GOT3 (cell line): ENCODE measurements at regions not wholly inside any gene's neighbourhood (a gene's known extent, or its start where the extent isn't known, plus 50 kb on each side); places are given as distances from the start of the nearest gene placed in this dataset.
"Not testable (repeated sequence)": the region's sequence is repeated elsewhere in the genome, so short reads cannot be mapped to it uniquely, and the experiment has no call there.

Experiments used
- DNase-seq: peaks from one replicate; lab custom pipeline; 2025; ENCODE audit warnings: mixed read lengths; lab: John Stamatoyannopoulos, UW

GRCh38 chr3:87101861-87102625, 111.1 kb upstream of the VGLL3 start:
- DNase-seq: no peak

GRCh38 chr3:87097733-87098132, 106.8 kb upstream of the VGLL3 start:
- not testable (repeated sequence) for DNase-seq

DNA sequence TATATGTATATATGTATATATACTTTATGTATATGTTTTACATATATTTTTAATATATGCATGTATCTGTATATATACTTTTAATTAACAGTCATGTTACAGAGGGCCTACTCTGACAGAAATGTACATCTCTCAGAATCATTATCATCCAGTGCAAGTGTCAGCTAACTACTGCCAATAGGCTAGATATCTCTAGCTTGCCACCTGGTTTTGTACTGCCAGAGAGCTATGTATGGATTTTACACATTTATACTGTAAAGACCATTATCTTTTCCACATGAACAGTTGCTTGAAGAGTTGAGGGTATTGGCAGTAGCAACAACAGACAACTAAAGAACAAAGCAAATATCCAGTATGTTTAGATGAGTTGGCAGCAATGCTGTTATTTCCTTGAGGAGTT, 99.7 kb upstream of the VGLL3 start:
- DNase-seq: no peak

DNA sequence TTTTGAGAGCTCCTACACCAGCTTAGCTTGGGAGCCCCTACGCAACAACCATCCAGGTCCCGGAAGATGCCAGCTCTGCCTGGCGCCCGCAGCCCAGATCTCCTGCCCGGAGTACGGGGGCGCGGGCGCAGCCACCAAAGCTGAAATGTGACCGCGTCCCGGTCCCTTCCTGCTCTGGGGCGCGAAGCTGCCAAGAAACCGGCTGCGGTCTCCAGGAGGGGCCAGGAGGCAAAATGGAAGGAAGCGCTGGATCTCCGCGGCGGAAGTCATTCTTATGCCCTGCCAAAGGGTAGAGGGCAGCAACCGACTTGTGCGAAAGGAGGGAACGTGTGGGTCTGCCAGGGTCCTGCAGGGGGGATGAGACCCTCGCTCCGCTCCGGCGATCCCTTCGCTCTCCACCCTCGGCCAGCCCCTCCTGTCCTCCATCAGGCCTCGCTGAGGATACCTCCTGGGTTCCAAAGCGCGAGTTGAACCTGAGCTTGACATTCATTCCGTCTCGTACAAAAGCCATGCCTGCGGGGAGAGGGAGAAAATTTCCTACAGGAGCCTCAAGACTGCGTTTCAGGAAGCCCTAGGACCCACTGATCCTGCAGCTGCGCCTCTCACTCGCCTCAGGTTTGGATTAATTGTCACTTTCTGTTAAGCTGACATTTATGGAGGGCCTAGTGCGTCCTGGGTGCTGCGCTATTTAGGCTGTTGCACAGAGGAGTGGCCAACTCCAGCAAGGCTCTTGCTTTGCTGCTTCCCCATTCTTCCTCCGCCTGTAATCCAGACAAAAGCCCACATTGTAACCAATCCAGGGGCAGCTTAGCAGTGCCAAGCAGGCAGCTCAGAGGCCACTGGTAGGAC, 98.3 kb upstream of the VGLL3 start:
- peak; percentile 38 for DNase-seq

DNA sequence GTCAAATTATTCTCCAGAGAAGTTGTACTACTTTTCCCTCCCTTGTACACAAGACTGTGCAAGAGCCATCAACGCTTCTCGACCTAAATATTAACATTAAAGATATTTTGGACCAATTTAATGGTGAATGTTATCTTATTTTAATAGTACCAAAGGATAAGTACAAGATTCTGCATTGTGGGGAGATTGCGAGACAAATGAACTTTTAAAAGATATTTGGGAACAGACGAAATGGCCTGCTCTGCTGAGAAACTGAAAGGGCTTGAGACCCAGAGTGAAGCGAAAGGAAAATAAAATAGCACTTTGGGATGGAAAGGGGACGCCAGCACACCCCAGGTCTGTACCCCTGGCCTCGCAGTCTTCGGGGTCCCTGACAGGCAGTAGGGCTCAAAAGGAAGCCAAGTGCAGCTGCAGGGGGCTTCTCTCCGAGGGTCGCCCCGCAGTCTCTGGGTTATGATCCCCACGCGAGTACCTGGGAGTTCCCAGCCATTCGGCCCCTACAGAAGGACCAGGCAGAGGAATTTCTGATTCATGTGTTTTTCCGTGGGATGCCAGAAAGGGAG, 97.6 kb upstream of the VGLL3 start:
- DNase-seq: no peak

DNA sequence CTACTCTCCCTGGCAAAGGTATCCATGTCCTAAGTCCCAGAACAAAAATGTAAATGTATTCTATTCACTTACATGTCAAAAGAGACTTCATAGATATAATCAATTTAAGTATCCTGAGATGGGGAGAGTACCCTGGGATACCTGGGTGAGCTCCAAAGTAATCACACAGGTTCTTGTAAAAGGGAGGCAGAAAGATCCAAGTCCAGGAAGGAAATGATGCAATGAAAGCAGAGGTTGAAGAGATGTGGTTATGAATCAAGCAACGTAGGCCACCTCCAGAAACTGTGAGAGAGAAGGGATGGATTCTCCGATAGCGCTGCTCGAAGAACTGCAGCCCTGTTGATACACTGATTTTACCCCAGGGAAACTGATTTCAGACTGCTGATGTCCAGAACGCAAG, 93.9 kb upstream of the VGLL3 start:
- DNase-seq: no peak

DNA sequence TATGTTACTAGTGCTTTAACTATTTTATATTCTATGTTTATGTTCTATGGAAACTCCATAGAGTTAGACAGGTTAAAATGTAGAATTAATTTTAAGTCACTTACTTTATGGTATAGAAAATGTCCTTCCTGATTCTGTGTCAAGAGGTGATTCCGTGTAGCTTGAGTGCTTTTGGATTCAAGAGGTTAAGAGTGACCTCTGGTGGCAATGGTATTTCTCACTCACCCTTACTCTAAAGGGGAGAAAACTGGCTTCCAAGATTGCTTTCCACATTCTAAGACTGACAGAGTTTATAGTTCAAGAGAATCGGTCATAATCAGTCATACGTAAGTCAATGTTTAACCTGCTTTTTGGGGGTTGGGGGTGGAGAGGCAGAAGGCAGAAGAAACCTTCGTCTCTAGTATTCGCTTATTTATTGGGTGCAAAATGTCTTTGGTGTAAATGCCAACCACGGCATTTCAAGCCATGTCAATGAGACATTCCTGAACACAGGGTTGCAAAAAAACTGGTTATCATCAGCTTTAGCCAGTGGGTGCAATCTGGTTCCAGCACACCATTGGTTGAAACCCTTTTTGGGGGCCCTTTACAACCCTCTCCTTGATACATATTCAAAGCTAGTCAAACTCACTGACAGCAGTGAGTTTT, 92.0 kb upstream of the VGLL3 start:
- no peak for DNase-seq

- DNase-seq: no peak
Observed at GRCh38 chr3:87077355-87077754, 86.4 kb upstream of the VGLL3 start.

DNA sequence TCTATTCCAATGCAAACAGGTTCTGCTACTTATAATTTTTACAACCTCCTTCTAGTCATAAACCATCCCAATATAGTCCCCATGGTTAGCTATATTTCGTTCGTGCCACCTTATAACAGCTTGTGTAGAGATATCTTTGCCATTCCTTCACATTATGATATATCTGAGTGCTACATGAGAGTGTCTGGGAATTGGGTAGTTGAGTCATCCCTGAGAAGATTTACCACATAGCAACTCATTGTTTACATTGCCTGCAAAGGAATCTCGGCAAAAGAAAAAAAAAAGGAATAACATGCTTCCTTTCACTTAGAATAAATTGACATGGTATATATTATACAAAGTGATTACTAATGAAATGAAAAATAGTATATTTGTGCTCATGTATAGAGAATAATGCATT, 86.0 kb upstream of the VGLL3 start:
- DNase-seq: no peak

DNA sequence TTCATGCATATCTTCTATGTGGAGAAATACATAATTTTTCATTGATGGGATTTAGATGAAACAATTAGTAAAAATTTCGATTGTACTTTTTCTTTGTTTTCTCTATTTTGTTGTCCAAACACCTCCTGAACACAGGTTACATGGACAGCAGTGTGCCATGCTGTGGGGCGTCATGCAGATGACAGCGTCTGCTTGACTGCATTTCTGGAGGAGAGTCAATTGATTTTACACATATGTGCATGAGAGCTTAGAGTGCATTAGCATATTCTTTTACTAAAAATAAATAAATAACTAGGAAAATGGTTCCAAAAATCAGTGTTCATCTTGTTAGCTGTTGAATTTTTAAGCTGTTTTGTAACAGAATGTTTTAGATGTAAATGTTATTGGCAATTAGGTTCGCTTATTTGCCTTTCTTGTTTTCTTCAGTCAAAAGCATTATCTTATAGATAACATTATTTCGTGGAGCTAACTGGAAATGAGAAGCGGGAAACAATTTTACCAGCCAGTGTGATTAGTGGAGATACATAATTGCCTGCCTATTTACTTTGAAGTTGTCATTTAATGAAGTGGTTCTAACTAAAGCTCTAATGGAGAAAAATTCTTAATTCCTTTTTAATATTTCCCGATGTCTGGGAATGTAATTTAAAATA, 82.7 kb upstream of the VGLL3 start:
- DNase-seq: no peak

GRCh38 chr3:87072446-87072845, 81.5 kb upstream of the VGLL3 start:
- DNase-seq: no peak

GRCh38 chr3:87069971-87070370, 79.0 kb upstream of the VGLL3 start:
- DNase-seq: no peak

DNA sequence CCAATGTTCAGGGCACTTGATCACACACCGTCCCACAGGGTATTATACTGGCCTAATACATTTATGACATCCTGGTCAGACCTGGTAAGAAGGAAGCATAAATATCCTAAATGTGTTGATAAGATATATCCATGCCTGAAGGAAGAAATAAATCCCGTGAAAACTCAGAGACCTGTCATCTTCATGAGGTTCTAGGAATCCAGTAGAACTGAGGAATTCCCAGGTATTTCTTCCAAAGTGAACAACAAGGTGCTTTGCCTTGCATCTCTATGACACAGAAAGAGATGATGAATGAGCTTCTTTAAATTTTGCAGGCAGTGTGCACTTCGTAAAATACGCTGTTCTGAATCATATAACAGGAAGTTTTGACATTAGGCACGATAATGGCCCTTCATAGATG, 78.1 kb upstream of the VGLL3 start:
- DNase-seq: no peak

DNA sequence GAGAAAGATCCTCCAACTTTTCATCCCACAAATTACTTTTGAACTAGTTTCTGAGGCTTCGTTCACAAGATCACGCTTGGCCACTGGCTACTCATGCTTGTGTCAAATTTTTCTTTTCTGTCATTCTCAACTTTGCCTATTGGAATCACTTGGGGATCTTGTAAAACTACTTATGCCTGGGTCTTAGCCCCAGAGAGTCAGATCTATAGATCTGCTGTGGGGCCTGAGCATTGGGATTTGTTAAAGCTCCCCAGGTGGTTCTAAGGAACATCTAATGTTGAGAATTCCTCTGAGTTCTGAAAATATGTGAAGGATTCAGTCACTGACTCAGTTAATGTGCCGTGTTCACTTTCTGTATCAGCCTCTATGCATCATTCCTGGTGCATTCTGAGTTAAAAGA, 71.7 kb upstream of the VGLL3 start:
- DNase-seq: no peak

GRCh38 chr3:87057474-87057873, 66.5 kb upstream of the VGLL3 start:
- DNase-seq: no peak

- DNase-seq: no peak
Observed at GRCh38 chr3:87053553-87053952, 62.6 kb upstream of the VGLL3 start.

GRCh38 chr3:87052499-87053260, 61.7 kb upstream of the VGLL3 start:
- no peak for DNase-seq

DNA sequence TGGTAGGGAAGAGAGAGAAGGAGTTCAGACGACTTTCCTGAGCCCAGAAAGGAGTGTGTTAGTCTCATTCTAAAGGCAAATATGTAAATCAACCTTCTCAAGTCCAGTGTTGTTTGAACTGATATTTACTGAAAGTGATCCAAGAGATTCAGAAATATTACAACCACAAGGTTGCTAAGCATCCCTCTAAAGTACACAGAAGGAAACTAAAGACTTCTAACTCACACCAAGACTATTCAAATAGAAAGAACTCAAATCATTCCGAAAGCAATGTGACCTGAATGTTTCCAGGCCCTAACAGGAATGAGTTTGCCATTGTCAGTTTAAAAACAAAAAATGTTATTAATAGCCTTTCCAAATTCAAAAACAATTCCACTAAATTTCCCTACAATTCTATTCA, 56.9 kb upstream of the VGLL3 start:
- DNase-seq: no peak

- DNase-seq: no peak
Observed at GRCh38 chr3:87046241-87046640, 55.3 kb upstream of the VGLL3 start.

- DNase-seq: no peak
Observed at GRCh38 chr3:87045473-87045872, 54.5 kb upstream of the VGLL3 start.

DNA sequence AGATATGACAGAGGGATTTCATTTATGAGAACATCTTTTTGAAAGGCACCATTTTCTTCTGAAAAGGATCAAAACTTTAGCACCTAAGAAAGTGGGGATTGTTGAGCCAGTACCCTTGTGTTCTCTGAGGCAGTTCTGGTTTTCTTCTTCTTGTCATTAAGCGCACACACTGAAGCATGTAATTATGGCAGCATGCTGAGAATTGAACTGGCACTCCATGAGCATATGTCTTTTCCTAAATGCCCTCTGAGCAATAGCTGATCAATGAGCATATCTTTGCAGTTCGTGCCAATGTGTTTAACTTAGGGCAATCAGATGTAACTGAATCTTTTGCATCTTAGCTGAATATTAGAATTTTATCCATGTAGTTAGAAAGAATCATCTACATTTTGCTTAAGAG, 53.9 kb upstream of the VGLL3 start:
- DNase-seq: no peak
